Brain microvascular endothelial cell (primary cell): ENCODE measurements at regions not wholly inside any gene's neighbourhood (a gene's known extent, or its start where the extent isn't known, plus 50 kb on each side); places are given as distances from the start of the nearest gene placed in this dataset.

Experiments
- DNase-seq: peaks from one replicate; pipeline ENCODE4 v3.0.0-alpha.2; 2020
- H3K27ac ChIP-seq: fragments of 250-450 bp; sonication (Bioruptor Pico); 2 replicates; pipeline ENCODE4 v1.5.1; 2020; ENCODE audit warnings: mild to moderate bottlenecking, moderate library complexity
- H3K27me3 ChIP-seq: fragments of 250-450 bp; sonication (Bioruptor Pico); replicated peaks from 2 replicates; pipeline ENCODE4 v1.5.1; 2020; ENCODE audit warnings: mild to moderate bottlenecking
- H3K36me3 ChIP-seq: fragments of 250-450 bp; sonication (Bioruptor Pico); replicated peaks from 2 replicates; pipeline ENCODE4 v1.5.1; 2020; ENCODE audit warnings: mild to moderate bottlenecking
- H3K4me3 ChIP-seq: 2 replicates; pipeline ENCODE4 v1.5.1; 2011; ENCODE audit warnings: low read depth, mild to moderate bottlenecking, control low read depth, low read length, moderate library complexity
- in situ Hi-C: cut with HindIII; loops from 2 replicates; pipeline ENCODE4 v1.10.0; 2017; ENCODE audit warnings: low sequenced_read_pairs, low pct_ligation_motif_present
- TF ChIP-seq, protein P1 (sequence below): IDR thresholded peaks from 2 replicates; pipeline ENCODE4 v1.5.1; 2011; ENCODE audit warnings: low read depth, mild to moderate bottlenecking, moderate library complexity, low read length, control low read depth, inconsistent platforms; ENCODE audit errors: missing control alignments

DNA sequence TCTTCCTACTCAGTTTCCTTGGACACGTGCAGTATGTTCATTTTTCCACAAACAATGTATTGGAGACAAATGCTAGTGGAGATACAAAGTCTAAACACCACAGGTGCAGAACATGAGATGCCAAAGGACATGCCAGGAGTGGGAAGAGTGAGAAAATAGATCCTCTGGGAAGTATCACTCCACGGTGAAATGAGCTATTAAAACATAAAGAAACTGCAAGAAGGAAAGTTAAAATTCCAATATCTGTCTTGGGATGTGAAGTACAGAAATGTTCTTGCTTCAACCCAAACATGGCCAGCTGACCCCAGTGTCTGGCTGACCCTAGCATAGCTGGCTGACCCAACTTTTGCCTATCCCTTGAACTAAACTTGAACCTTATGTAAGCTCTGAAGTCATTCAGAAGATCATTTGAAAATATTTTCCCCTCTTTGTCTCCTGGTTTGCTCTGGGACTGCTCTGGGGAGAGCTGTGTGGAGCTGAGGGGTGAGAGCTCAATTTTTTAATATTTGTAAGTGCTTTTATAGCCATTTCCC is 59.5 kb downstream of the FZD1 start:
- TF ChIP-seq, protein P1, sequence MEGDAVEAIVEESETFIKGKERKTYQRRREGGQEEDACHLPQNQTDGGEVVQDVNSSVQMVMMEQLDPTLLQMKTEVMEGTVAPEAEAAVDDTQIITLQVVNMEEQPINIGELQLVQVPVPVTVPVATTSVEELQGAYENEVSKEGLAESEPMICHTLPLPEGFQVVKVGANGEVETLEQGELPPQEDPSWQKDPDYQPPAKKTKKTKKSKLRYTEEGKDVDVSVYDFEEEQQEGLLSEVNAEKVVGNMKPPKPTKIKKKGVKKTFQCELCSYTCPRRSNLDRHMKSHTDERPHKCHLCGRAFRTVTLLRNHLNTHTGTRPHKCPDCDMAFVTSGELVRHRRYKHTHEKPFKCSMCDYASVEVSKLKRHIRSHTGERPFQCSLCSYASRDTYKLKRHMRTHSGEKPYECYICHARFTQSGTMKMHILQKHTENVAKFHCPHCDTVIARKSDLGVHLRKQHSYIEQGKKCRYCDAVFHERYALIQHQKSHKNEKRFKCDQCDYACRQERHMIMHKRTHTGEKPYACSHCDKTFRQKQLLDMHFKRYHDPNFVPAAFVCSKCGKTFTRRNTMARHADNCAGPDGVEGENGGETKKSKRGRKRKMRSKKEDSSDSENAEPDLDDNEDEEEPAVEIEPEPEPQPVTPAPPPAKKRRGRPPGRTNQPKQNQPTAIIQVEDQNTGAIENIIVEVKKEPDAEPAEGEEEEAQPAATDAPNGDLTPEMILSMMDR: no peak
- Histone ChIP-seq H3K4me3 (no peak overlapping the region), H3K27ac (no peak overlapping the region), H3K36me3 (no peaks in the 10 kb centered on the region), H3K27me3 (no peaks in the 10 kb centered on the region)
- in situ Hi-C loops: no loop called here
- DNase-seq: no peak

DNA sequence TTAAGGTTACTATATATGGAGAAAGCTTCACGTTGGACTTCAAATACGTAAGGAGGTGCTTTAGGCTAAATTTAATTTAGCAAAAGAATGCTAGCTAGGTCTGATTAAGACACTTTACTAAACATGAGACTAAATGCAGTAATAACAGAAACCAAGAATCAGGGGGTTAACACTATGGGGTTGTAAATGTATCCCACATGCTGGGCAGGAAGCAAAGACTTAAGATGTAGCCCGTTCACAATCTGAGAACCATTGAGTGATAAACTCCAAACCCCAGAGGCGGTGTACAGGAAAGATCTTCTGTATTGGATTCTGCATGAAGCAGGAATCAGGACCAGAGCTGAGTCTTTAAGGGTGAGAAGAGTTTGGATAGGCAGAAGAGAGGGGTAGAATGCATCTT is 60.4 kb downstream of the FZD1 start:
- in situ Hi-C loops: no loop called here
- TF ChIP-seq, protein P1: no peak
- H3K36me3 ChIP-seq: no peaks in the 10 kb centered on the region
- H3K27ac ChIP-seq: no peak overlapping the region
- no peak overlapping the region for H3K4me3 ChIP-seq
- no peaks in the 10 kb centered on the region for H3K27me3 ChIP-seq
- DNase-seq: no peak

GRCh38 chr7:91325726-91326125 is 61.5 kb downstream of the FZD1 start:
- no peaks in the 10 kb centered on the region for H3K27me3 ChIP-seq
- in situ Hi-C loops: no loop called here
- TF ChIP-seq, protein P1: no peak
- no peaks in the 10 kb centered on the region for H3K36me3 ChIP-seq
- H3K27ac ChIP-seq: no peak overlapping the region
- H3K4me3 ChIP-seq: no peak overlapping the region
- DNase-seq: no peak

GRCh38 chr7:91326516-91327199 is 62.4 kb downstream of the FZD1 start:
- Histone ChIP-seq H3K36me3 (no peaks in the 10 kb centered on the region), H3K27ac (no peak overlapping the region), H3K27me3 (no peaks in the 10 kb centered on the region), H3K4me3 (no peak overlapping the region)
- in situ Hi-C loops: no loop called here
- DNase-seq: no peak
- TF ChIP-seq, protein P1: no peak

DNA sequence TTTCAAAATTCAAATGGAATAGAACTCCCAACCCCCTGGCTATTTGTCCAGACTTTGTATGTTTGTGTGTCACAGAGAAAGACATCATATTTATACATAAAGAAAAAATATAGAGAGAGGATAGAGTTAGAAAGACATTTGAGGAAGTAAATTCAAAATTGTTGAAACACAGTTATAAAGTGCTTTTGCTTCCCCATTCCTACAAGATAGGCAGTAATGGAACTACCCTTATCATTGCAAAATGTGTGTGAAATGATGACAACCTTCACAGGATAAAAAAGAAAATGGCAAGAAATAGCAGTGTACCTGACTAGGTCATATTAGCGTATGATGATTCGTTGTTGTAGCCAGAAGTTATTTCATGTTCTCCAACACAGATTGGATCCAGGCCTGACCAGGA is 63.1 kb downstream of the FZD1 start:
- Histone ChIP-seq H3K36me3 (no peaks in the 10 kb centered on the region), H3K27me3 (no peaks in the 10 kb centered on the region), H3K27ac (no peak overlapping the region), H3K4me3 (no peak overlapping the region)
- DNase-seq: no peak
- TF ChIP-seq, protein P1: no peak
- in situ Hi-C loops: no loop called here

DNA sequence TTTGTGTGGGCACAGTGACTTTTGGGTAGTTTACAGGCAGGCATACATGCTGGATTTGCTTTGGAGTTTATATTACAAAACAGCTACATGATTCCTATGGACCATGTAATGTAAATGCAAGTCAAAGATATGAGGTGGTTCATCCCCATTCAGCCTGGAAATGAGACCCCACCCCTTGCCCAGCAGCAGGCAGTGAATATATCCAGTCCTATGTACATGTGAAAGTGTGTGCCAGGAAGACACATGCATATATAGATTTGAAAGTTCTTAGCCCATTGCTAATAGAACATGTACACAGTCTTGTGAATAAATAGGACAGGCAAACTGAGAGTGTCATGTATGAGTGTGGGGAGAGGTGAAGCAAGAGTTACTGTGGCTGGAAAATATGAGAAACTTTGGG is 65.3 kb downstream of the FZD1 start:
- Histone ChIP-seq H3K27ac (no peak overlapping the region), H3K27me3 (no peaks in the 10 kb centered on the region), H3K4me3 (no peak overlapping the region), H3K36me3 (no peaks in the 10 kb centered on the region)
- no peak for DNase-seq
- TF ChIP-seq, protein P1: no peak
- in situ Hi-C loops: no loop called here
